IMR-90 (cell line): ENCODE measurements at regions not wholly inside any gene's neighbourhood (a gene's known extent, or its start where the extent isn't known, plus 50 kb on each side); places are given as distances from the start of the nearest gene placed in this dataset.
"Not testable (repeated sequence)": the region's sequence is repeated elsewhere in the genome, so short reads cannot be mapped to it uniquely, and the experiment has no call there.

Experiments used
- ATAC-seq: fragments of 200-7000 bp; cut with Tn5 transposase; 2 replicates; pipeline ENCODE4 v1.9.1; 2020; ENCODE audit warnings: low read depth, mild to moderate bottlenecking, moderate library complexity
- BruUV-seq: library from RNA; stranded (reverse); fragments of 400-500 nt; replicated peaks from 2 replicates; lab custom pipeline; 2021; lab: Mats Ljungman, UMichigan
- CTCF ChIA-PET: fragments of 300-600 bp; formaldehyde crosslinking; extraction: SDS; loops from one replicate; lab custom pipeline; 2021; ENCODE audit warnings: antibody characterized with exemption; lab: Yijun Ruan, JAX
- POLR2A ChIA-PET: fragments of 300-600 bp; sonication (Branson Sonifier 250); formaldehyde crosslinking; loops from one replicate; lab custom pipeline; 2022; ENCODE audit warnings: antibody characterized with exemption; ENCODE audit not compliant: unreplicated experiment; lab: Charles Lee
- DNase-seq: peaks from one replicate; pipeline ENCODE4 v3.0.0; 2013
- H2AFZ ChIP-seq: replicated peaks from 2 replicates; pipeline ENCODE3; 2013; ENCODE audit warnings: low read length, mild to moderate bottlenecking; ENCODE audit not compliant: poor library complexity
- H2AK5ac ChIP-seq: 2 replicates; pipeline ENCODE4 v1.6.1; 2013; ENCODE audit warnings: low read depth, low read length, inconsistent platforms
- H2AK9ac ChIP-seq: replicated peaks from 2 replicates; pipeline ENCODE3; 2013; ENCODE audit warnings: mild to moderate bottlenecking, low read depth, low read length, moderate library complexity; ENCODE audit not compliant: poor library complexity
- H2BK120ac ChIP-seq: 2 replicates; pipeline ENCODE4 v1.6.1; 2013; ENCODE audit warnings: low read depth, low read length, inconsistent platforms
- H2BK15ac ChIP-seq: 3 replicates; pipeline ENCODE4 v1.6.1; 2013; ENCODE audit warnings: low read depth, low read length, inconsistent platforms
- H2BK20ac ChIP-seq: 2 replicates; pipeline ENCODE4 v1.6.1; 2013; ENCODE audit warnings: low read depth, mild to moderate bottlenecking, inconsistent platforms, low read length, moderate library complexity
- H2BK5ac ChIP-seq: 2 replicates; pipeline ENCODE4 v1.6.1; 2013; ENCODE audit warnings: mild to moderate bottlenecking, low read depth, low read length, inconsistent platforms; ENCODE audit not compliant: poor library complexity, severe bottlenecking
- H3K14ac ChIP-seq: replicated peaks from 2 replicates; pipeline ENCODE4 v1.6.1; 2013; ENCODE audit warnings: low read depth, low read length, inconsistent platforms
- H3K18ac ChIP-seq: 2 replicates; pipeline ENCODE4 v1.6.1; 2013; ENCODE audit warnings: low read depth, low read length, control low read depth
- H3K23ac ChIP-seq: 2 replicates; pipeline ENCODE4 v1.6.1; 2013; ENCODE audit warnings: low read depth, low read length, inconsistent platforms
- H3K27ac ChIP-seq: 2 replicates; pipeline ENCODE4 v1.5.1; 2013; ENCODE audit warnings: mild to moderate bottlenecking, control low read depth, low read length; ENCODE audit not compliant: insufficient read depth
- H3K27me3 ChIP-seq: 2 replicates; pipeline ENCODE4 v1.6.1; 2013; ENCODE audit warnings: low read length; ENCODE audit not compliant: control insufficient read depth, insufficient read depth
- H3K36me3 ChIP-seq: 2 replicates; pipeline ENCODE4 v1.6.1; 2013; ENCODE audit warnings: low read length, mixed read lengths; ENCODE audit not compliant: control insufficient read depth, insufficient read depth
- H3K4ac ChIP-seq: 2 replicates; pipeline ENCODE4 v1.6.1; 2013; ENCODE audit warnings: low read depth, low read length, inconsistent platforms
- H3K4me1 ChIP-seq: 2 replicates; pipeline ENCODE4 v1.6.1; 2013; ENCODE audit warnings: low read length, mixed read lengths; ENCODE audit not compliant: control insufficient read depth, insufficient read depth
- H3K4me2 ChIP-seq: 2 replicates; pipeline ENCODE4 v1.6.1; 2013; ENCODE audit warnings: low read depth, mild to moderate bottlenecking, control low read depth, low read length, moderate library complexity
- H3K4me3 ChIP-seq: 2 replicates; pipeline ENCODE4 v1.5.1; 2013; ENCODE audit warnings: low read depth, mild to moderate bottlenecking, control low read depth, low read length, moderate library complexity; ENCODE audit not compliant: insufficient read depth
- H3K56ac ChIP-seq: 2 replicates; pipeline ENCODE4 v1.6.1; 2013; ENCODE audit warnings: low read length, inconsistent platforms; ENCODE audit not compliant: insufficient read depth; ENCODE audit errors: extremely low read depth
- H3K79me1 ChIP-seq, 2 experiments: 2 replicates each; pipeline ENCODE4 v1.6.1; 2013; ENCODE audit warnings: low read length in 2 of 2, inconsistent platforms in 1 of 2, low read depth in 1 of 2
- H3K9ac ChIP-seq: 2 replicates; pipeline ENCODE4 v1.6.1; 2013; ENCODE audit warnings: low read depth, low read length, control low read depth
- H3K9me1 ChIP-seq: 2 replicates; pipeline ENCODE4 v1.6.1; 2013; ENCODE audit warnings: low read length, inconsistent platforms; ENCODE audit not compliant: insufficient read depth
- H3K9me3 ChIP-seq: 2 replicates; pipeline ENCODE4 v1.6.1; 2013; ENCODE audit warnings: low read length; ENCODE audit not compliant: control insufficient read depth, insufficient read depth
- H4K20me1 ChIP-seq: 2 replicates; pipeline ENCODE4 v1.6.1; 2013; ENCODE audit warnings: low read length, inconsistent platforms; ENCODE audit not compliant: insufficient read depth
- H4K5ac ChIP-seq: 2 replicates; pipeline ENCODE4 v1.6.1; 2013; ENCODE audit warnings: mild to moderate bottlenecking, low read depth, low read length, control low read depth
- H4K8ac ChIP-seq, 2 experiments: 2 replicates each; pipeline ENCODE4 v1.6.1; 2013; ENCODE audit warnings: low read depth in 2 of 2, low read length in 2 of 2, control low read depth in 1 of 2, inconsistent platforms in 1 of 2
- H4K91ac ChIP-seq: 2 replicates; pipeline ENCODE4 v1.6.1; 2013; ENCODE audit warnings: low read depth, low read length, inconsistent platforms; ENCODE audit not compliant: insufficient read depth
- BHLHE40 ChIP-seq: fragments of 150-350 bp; IDR thresholded peaks from 2 replicates; pipeline ENCODE4 v1.6.1; 2016; ENCODE audit warnings: mild to moderate bottlenecking, low read depth, low read length
- CEBPB ChIP-seq: IDR thresholded peaks from 2 replicates; pipeline ENCODE4 v1.6.1; 2012; ENCODE audit warnings: low read depth, low read length, improper control_type of control experiment
- FOS ChIP-seq: fragments of 150-350 bp; IDR thresholded peaks from 2 replicates; pipeline ENCODE4 v1.6.1; 2016; ENCODE audit warnings: low read depth, low read length
- WGBS, 2 experiments: methylation state at CpG; one replicate each; pipeline versions ENCODE4 v1.1.5 to v1.1.7; 2013; ENCODE audit warnings: missing lambda C conversion rate in 2 of 2; ENCODE audit not compliant: insufficient read length in 1 of 2; ENCODE audit errors: extremely low coverage in 2 of 2; 5-methylcytosine and 5-hydroxymethylcytosine counted together
- dilution Hi-C: fragments of 300-500 bp; cut with HindIII; formaldehyde crosslinking; loops from one replicate; pipeline ENCODE4 v1.14.3; 2018; ENCODE audit warnings: low sequenced_read_pairs; ENCODE audit not compliant: unreplicated experiment
- in situ Hi-C: fragments of 300-500 bp; cut with MboI; formaldehyde crosslinking; loops from 3 replicates; pipeline ENCODE4 v1.14.3; 2019; ENCODE audit warnings: low sequenced_read_pairs, inconsistent platforms, mixed read lengths
- intact Hi-C: fragments of 100-400 bp; cut with micrococcal nuclease; formaldehyde crosslinking; loops from 2 replicates; pipeline ENCODE4 v1.10.0; 2022

- peak overlapping the region; percentile 80 for H3K56ac ChIP-seq
- peak overlapping the region; percentile 63 for H3K4me3 ChIP-seq
- H4K8ac ChIP-seq = peak overlapping the region; percentile 87 to 91
- H3K4me1 ChIP-seq, H4K20me1 ChIP-seq, H3K27me3 ChIP-seq, H3K79me1 ChIP-seq, in situ Hi-C loops, POLR2A ChIA-PET, CTCF ChIA-PET, BruUV-seq, H3K36me3 ChIP-seq, ATAC-seq, dilution Hi-C loops, H3K9me1 ChIP-seq, H3K9me3 ChIP-seq: not testable (repeated sequence)
- H3K9ac ChIP-seq = peak overlapping the region; percentile 79
- H2AFZ ChIP-seq = peak overlapping the region; percentile 92
- peak overlapping the region; percentile 99 for H3K4ac ChIP-seq
- H4K91ac ChIP-seq = peak overlapping the region; percentile 94
- H3K14ac ChIP-seq = peak overlapping the region; percentile 98
- peak overlapping the region; percentile 97 for H2BK5ac ChIP-seq
- peak overlapping the region; percentile 100; the same call in 2 of the 3 replicates for H2BK15ac ChIP-seq
- peak; percentile 72 for DNase-seq
- intact Hi-C loops = loop anchor here (5.0 kb wide), 1 partner anchor 150 kb away; no protein-coding TSS in a partner anchor
- H2BK120ac ChIP-seq = peak overlapping the region; percentile 97
- H2AK9ac ChIP-seq = peak overlapping the region; percentile 91
- H2AK5ac ChIP-seq = peak overlapping the region; percentile 99
- H4K5ac ChIP-seq = peak overlapping the region; percentile 35; the same call in 1 of the 2 replicates
- H3K27ac ChIP-seq = peak overlapping the region; percentile 94
- peak overlapping the region; percentile 50 for H3K18ac ChIP-seq
- TF ChIP-seq FOS (0 out of 2 replicates have a peak, but pooled peaks have one; percentile 27), BHLHE40 (0 out of 2 replicates have a peak, but pooled peaks have one; percentile 29), CEBPB (peak; percentile 84)
- WGBS, 2 experiments = 0% methylated on average over 2 of the region's 12 CpGs; no CpG with 5 or more reads in 1 of the 2 experiments
- peak overlapping the region; percentile 81 for H3K4me2 ChIP-seq
- H2BK20ac ChIP-seq = peak overlapping the region; percentile 80
- H3K23ac ChIP-seq = peak overlapping the region; percentile 100
Measured at GRCh38 chr3:125917020-125917549, 51.9 kb upstream of the ROPN1B start.

DNA sequence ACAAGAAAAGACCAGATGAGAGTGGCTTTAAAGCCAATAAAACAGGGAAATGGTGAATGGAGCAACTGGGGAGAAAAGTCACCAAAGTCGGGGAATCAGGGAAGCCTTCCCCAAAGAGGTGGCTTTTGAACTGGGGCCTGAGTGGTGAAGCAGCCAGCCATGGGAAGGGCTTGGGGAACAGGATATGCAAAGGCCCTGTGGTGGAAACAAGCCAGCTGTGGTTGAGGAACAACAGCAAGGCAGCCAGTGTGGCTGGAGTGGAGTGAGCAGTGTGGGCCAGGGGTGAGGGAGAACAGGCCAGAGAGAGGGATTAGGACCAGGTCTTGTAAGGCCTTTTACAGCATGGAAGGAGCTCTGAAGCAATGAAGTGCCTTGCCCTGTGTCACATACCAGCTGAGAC lies 51.0 kb upstream of the ROPN1B start:
- H3K18ac ChIP-seq, H3K56ac ChIP-seq, DNase-seq, CTCF ChIA-PET, H3K4me3 ChIP-seq, H2AK9ac ChIP-seq, H2AFZ ChIP-seq, dilution Hi-C loops, H4K91ac ChIP-seq, H3K4me1 ChIP-seq, BruUV-seq, H3K23ac ChIP-seq, H2BK5ac ChIP-seq, H3K9me1 ChIP-seq, ATAC-seq, H3K4ac ChIP-seq, in situ Hi-C loops, H2AK5ac ChIP-seq, H3K4me2 ChIP-seq, H2BK20ac ChIP-seq, POLR2A ChIA-PET, H4K5ac ChIP-seq, H3K14ac ChIP-seq, H4K20me1 ChIP-seq, H3K36me3 ChIP-seq, H3K9ac ChIP-seq, H2BK15ac ChIP-seq, H3K27ac ChIP-seq, H3K27me3 ChIP-seq, H3K9me3 ChIP-seq, H2BK120ac ChIP-seq, H3K79me1 ChIP-seq: not testable (repeated sequence)
- 100% methylated on average over 1 of the region's 1 CpG; no CpG with 5 or more reads in 1 of the 2 experiments for WGBS, 2 experiments
- H4K8ac ChIP-seq = 0 out of 4 replicates have a peak overlapping the region, but pooled peaks of 1 of the 2 experiments have one; percentile 16
- intact Hi-C loops = loop anchor here (5.0 kb wide), 1 partner anchor 151 kb away; no protein-coding TSS in a partner anchor
